ENCODE measurements at regions not wholly inside any gene's neighbourhood (a gene's known extent, or its start where the extent isn't known, plus 50 kb on each side); places are given as distances from the start of the nearest gene placed in this dataset.

GRCh38 chr13:75076476-75076875 is 405.5 kb downstream of the TBC1D4 start:
- ATAC-seq (no peak), DNase-seq (ENCODE audit: low read depth, low spot score) (no peak)
- H3K27me3 ChIP-seq (ENCODE audit: control insufficient read depth, insufficient read depth, low read length): no peaks in the 10 kb centered on the region
- H3K36me3 ChIP-seq (ENCODE audit: control insufficient read depth, insufficient read depth, low read length): no peaks in the 10 kb centered on the region
- no TSS peak for BruUV-seq (replicated peaks)
- no peak overlapping the region for H3K4me3 ChIP-seq (ENCODE audit: low read depth in 2 of 2, low read length in 2 of 2)
- intact Hi-C loops (cut with micrococcal nuclease; ENCODE audit: unreplicated experiment): no loop called here
- ChIA-PET POLR2A (no interaction called here), CTCF (no interaction called here)
- no peak for TF ChIP-seq TCF7L2 (IDR thresholded peaks at IDR 0.05; ENCODE audit: low read depth, low read length)
- no peak for TF ChIP-seq REST (IDR thresholded peaks at IDR 0.05; ENCODE audit: insufficient read depth in 1 of 2, low read depth in 2 of 2, low read length in 1 of 2)
- no peak for TF ChIP-seq POLR2AphosphoS5 (IDR thresholded peaks at IDR 0.05; ENCODE audit: low read depth, low read length)
- TF ChIP-seq SIN3A (IDR thresholded peaks at IDR 0.05; ENCODE audit: borderline replicate concordance, insufficient read depth, low read depth, low read length): no peak
- no peak for TF ChIP-seq CTCF (IDR thresholded peaks at IDR 0.05)
- no peaks in the 10 kb centered on the region for H3K9me3 ChIP-seq (ENCODE audit: control insufficient read depth, insufficient read depth, low read depth, low read length)
- H3K4me1 ChIP-seq (ENCODE audit: control insufficient read depth, insufficient read depth, low read length): no peaks in the 10 kb centered on the region
- in situ Hi-C loops (cut with HindIII; ENCODE audit: low pct_unique_long_range_greater_than_20kb, low sequenced_read_pairs): no loop called here
- no peak overlapping the region for H3K27ac ChIP-seq (ENCODE audit: low read length)

GRCh38 chr13:75073786-75074185 is 408.2 kb downstream of the TBC1D4 start:
- H3K4me3 ChIP-seq (ENCODE audit: low read depth in 2 of 2, low read length in 2 of 2): no peak overlapping the region
- no peaks in the 10 kb centered on the region for H3K9me3 ChIP-seq (ENCODE audit: control insufficient read depth, insufficient read depth, low read depth, low read length)
- no peaks in the 10 kb centered on the region for H3K4me1 ChIP-seq (ENCODE audit: control insufficient read depth, insufficient read depth, low read length)
- ATAC-seq (no peak), DNase-seq (ENCODE audit: low read depth, low spot score) (no peak)
- ChIA-PET CTCF (no interaction called here), POLR2A (no interaction called here)
- H3K36me3 ChIP-seq (ENCODE audit: control insufficient read depth, insufficient read depth, low read length): no peaks in the 10 kb centered on the region
- intact Hi-C loops (cut with micrococcal nuclease; ENCODE audit: unreplicated experiment) (no loop called here), in situ Hi-C loops (cut with HindIII; ENCODE audit: low pct_unique_long_range_greater_than_20kb, low sequenced_read_pairs) (no loop called here)
- BruUV-seq (replicated peaks): no TSS peak
- H3K27me3 ChIP-seq (ENCODE audit: control insufficient read depth, insufficient read depth, low read length): no peaks in the 10 kb centered on the region
- no peak for TF ChIP-seq TCF7L2 (IDR thresholded peaks at IDR 0.05; ENCODE audit: low read depth, low read length)
- TF ChIP-seq CTCF (IDR thresholded peaks at IDR 0.05): no peak
- TF ChIP-seq REST (IDR thresholded peaks at IDR 0.05; ENCODE audit: insufficient read depth in 1 of 2, low read depth in 2 of 2, low read length in 1 of 2): no peak
- TF ChIP-seq SIN3A (IDR thresholded peaks at IDR 0.05; ENCODE audit: borderline replicate concordance, insufficient read depth, low read depth, low read length): no peak
- no peak for TF ChIP-seq POLR2AphosphoS5 (IDR thresholded peaks at IDR 0.05; ENCODE audit: low read depth, low read length)
- no peak overlapping the region for H3K27ac ChIP-seq (ENCODE audit: low read length)

Data from Panc1 (cell line).